RWPE1 (cell line): ENCODE measurements at regions not wholly inside any gene's neighbourhood (a gene's known extent, or its start where the extent isn't known, plus 50 kb on each side); places are given as distances from the start of the nearest gene placed in this dataset.

Experiments
- CTCF ChIA-PET: fragments of 350-600 bp; sonication (Branson Sonifier 250); formaldehyde crosslinking; extraction: SDS; loops from one replicate; lab custom pipeline; 2021; lab: Yijun Ruan, JAX
- POLR2A ChIA-PET: fragments of 400-600 bp; formaldehyde crosslinking; extraction: SDS; loops from one replicate; lab custom pipeline; 2020; ENCODE audit warnings: antibody characterized with exemption; ENCODE audit not compliant: low non-redundant PET; lab: Yijun Ruan, JAX
- DNase-seq: peaks from one replicate; pipeline ENCODE4 v3.0.0; 2012; ENCODE audit warnings: low spot score
- H3K27ac ChIP-seq: fragments of 450-650 bp; 2 replicates; pipeline ENCODE4 v1.5.1; 2017
- TF ChIP-seq, protein P1 (sequence below): fragments of 450-650 bp; conservative IDR thresholded peaks from 2 replicates; pipeline ENCODE4 v1.5.1; 2017; ENCODE audit warnings: low read depth, mild to moderate bottlenecking

DNA sequence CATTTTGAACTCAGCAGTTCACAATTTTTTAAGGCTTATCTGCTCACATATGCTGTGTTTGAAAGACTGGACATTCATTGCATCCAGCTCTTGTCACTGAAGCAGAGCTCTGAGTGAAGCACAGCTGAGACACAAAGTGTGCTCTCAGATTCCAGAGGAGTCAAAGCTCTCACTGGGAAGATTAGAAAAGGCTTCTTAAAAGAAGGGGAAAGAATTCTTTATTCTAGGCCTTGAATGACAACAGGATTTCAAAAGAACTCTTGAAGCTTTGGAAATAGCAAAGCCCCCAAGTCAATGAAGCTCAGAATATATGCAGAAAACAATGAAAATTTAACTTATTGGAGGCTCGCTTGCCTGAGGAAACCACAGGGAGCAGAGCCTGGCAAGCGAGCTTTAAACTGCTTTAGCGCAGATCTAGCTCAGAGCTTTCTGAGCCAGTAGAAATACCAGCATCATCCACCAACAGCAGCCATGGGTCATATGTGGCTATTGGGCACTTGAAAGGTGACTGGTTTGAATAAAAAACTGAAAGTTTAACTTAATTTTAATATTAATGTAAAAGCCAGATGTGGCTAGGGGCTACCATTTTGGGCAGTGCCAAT, 369.7 kb downstream of the OSR1 start:
- no peak for DNase-seq
- POLR2A ChIA-PET, result no interaction called here
- CTCF ChIA-PET, result interaction anchor here (0.7 kb wide), 1 partner anchor 797 kb away, joined by 3 read pairs; no protein-coding TSS in a partner anchor
- TF ChIP-seq, protein P1, sequence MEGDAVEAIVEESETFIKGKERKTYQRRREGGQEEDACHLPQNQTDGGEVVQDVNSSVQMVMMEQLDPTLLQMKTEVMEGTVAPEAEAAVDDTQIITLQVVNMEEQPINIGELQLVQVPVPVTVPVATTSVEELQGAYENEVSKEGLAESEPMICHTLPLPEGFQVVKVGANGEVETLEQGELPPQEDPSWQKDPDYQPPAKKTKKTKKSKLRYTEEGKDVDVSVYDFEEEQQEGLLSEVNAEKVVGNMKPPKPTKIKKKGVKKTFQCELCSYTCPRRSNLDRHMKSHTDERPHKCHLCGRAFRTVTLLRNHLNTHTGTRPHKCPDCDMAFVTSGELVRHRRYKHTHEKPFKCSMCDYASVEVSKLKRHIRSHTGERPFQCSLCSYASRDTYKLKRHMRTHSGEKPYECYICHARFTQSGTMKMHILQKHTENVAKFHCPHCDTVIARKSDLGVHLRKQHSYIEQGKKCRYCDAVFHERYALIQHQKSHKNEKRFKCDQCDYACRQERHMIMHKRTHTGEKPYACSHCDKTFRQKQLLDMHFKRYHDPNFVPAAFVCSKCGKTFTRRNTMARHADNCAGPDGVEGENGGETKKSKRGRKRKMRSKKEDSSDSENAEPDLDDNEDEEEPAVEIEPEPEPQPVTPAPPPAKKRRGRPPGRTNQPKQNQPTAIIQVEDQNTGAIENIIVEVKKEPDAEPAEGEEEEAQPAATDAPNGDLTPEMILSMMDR, result no peak
- no peak overlapping the region for H3K27ac ChIP-seq

DNA sequence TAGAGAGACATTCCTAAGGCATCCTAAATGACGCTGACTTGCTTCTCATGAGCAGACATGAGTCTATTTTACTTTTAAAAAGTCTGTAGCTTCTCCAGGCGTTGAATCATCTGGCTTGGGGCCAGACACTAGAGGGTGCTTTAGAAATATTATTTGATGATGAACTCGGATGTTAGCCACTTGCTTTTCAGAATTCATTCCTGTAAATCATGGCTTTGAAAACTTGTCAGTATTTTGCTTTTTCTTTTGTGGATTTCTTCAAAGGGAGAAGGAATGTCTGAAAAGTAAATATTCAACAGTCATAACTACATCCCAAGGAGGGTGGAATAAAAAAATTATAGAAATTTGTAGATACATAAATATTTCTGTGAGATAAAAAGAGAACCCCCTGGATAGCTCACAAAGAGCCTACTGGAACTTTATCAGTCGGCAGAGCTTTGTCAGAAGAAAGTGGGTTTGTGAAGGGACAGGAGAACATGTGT, 370.8 kb downstream of the OSR1 start:
- peak; percentile 56 for DNase-seq
- CTCF ChIA-PET, result interaction anchor here (0.7 to 1.0 kb wide), 3 partner anchors 40 to 246 kb away, joined by 3 to 6 read pairs (median 5); no protein-coding TSS in a partner anchor
- POLR2A ChIA-PET, result no interaction called here
- TF ChIP-seq, protein P1, result peak; percentile 41
- H3K27ac ChIP-seq, result no peak overlapping the region

DNA sequence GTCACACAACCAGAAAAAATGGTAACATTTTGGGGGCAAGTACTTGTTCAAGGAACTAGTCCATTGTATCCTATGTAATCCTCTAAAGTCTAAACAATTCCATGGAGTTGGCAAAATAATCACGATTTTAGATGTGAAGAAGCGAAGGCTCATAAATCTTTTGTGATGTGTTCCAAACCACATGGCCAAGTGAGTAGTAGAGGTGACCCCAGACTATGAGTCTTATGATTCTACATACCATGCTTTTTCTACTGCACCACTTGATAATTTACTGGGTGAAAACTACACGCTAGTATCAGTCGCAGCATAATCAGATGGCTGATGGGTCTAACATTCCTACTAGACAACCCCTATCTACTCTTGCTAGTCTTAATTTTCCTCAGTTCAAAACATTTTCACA, 371.4 kb downstream of the OSR1 start:
- ChIA-PET CTCF (interaction anchor here (0.7 to 1.0 kb wide), 3 partner anchors 41 to 247 kb away, joined by 3 to 6 read pairs (median 5); no protein-coding TSS in a partner anchor), POLR2A (no interaction called here)
- no peak for DNase-seq
- no peak overlapping the region for H3K27ac ChIP-seq
- TF ChIP-seq, protein P1, result no peak

DNA sequence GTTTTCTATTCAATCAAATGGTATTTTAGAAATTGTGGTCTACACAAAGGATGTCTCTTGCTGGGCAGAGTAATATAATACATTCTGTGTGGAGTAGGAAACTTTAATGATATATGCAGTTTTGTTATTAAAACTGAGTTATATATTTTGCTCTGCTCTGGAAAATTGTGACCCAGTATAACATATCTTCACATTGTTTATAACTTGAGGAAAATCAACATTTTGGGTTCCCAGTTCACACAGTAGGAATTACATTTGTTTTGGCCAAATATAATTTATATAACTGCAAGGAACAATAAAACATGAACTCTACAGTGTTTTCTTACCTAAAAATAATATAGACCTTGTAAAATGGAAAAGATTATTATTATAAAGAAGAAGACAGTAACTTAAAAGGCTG, 372.4 kb downstream of the OSR1 start:
- ChIA-PET CTCF (no interaction called here), POLR2A (no interaction called here)
- TF ChIP-seq, protein P1, result no peak
- H3K27ac ChIP-seq, result no peak overlapping the region
- DNase-seq, result no peak

DNA sequence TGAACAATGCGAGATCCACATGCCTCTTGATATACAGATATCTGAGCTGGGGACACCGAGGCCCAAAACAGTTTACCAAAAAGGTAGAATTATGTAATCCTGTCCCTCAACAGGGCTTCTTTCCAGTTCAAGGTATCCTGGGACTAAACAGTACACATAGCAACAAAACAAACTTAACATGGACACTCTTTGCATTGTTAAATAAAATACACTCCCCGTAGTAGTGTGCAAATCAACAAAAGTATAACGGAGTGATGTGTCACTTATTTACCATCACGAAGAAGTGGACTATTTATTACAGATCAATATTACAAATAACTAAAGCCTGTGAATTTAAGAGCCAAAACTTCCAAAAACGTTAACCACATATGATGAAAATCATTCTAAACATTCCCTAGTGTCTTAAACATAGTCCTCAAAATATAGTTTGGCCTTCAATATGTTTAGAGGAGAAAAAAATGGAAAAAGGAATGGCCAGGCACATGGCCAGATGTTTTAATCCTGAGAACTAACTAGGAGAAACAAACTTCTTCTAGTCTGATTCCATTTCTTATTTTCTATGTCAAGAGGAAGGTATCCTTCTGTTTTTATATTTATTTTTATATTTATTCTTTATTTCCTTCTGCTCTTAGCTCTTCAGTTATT, 377.5 kb downstream of the OSR1 start:
- TF ChIP-seq, protein P1, result no peak
- CTCF ChIA-PET, result no interaction called here
- POLR2A ChIA-PET, result no interaction called here
- H3K27ac ChIP-seq, result no peak overlapping the region
- no peak for DNase-seq

DNA sequence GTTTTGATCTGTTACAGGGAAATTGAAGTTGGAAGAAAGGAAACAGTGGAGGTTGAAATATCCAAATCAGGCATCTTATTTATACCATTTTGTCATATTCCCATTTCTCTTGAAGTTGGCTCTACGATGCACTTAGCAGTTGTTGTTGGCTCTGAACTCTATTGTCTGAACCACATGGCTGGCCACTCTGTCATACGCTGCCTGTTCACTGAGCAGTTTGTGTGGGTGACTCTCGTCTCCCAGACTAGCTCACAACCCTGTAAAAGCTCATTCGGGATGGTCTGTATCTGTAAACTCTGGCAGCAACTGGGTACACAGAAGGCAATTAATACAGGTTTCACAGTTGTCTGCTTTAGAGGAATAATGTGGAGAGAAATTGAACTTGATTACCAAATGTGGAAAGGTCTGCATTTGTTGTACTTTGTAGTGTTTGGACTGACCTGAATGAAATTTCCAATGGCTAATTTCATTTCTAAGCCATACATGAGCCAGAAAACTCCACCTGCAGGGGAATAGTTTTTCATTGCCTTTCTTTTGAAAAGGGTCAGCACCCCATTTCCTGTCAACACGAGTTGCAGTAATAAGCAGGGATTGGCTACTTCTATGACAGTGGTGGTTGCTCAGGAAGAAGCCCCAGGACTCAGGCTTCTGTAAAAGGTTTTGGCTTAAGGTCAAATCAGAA, 378.2 kb downstream of the OSR1 start:
- no peak overlapping the region for H3K27ac ChIP-seq
- TF ChIP-seq, protein P1, result no peak
- no peak for DNase-seq
- POLR2A ChIA-PET, result no interaction called here
- CTCF ChIA-PET, result no interaction called here
